MCF 10A (cell line): ENCODE measurements at regions not wholly inside any gene's neighbourhood (a gene's known extent, or its start where the extent isn't known, plus 50 kb on each side); places are given as distances from the start of the nearest gene placed in this dataset.

Experiments
- BruUV-seq: library from RNA; stranded (reverse); fragments of 400-500 nt; replicated peaks from 2 replicates; lab custom pipeline; 2021; lab: Mats Ljungman, UMichigan
- CTCF ChIA-PET: fragments of 300-600 bp; sonication (Branson Sonifier 250); formaldehyde crosslinking; extraction: SDS; loops from one replicate; lab custom pipeline; 2021; ENCODE audit warnings: antibody characterized with exemption, inconsistent platforms; lab: Yijun Ruan, JAX
- POLR2A ChIA-PET: fragments of 300-600, 350-650 bp; sonication (Branson Sonifier 250); formaldehyde crosslinking; extraction: SDS; loops from one replicate; lab custom pipeline; 2020; ENCODE audit warnings: antibody characterized with exemption, inconsistent platforms; lab: Yijun Ruan, JAX
- DNase-seq: peaks from one replicate; pipeline ENCODE4 v3.0.0-alpha.2; 2018; ENCODE audit not compliant: unreplicated experiment
- H3K27ac Mint-ChIP-seq: one replicate; pipeline ENCODE4 v1.8.0; 2022; ENCODE audit warnings: mild to moderate bottlenecking, low read depth, mixed read lengths; ENCODE audit not compliant: unreplicated experiment
- H3K27me3 Mint-ChIP-seq: one replicate; pipeline ENCODE4 v1.8.0; 2022; ENCODE audit warnings: mixed read lengths; ENCODE audit not compliant: insufficient read depth, unreplicated experiment
- H3K36me3 Mint-ChIP-seq: one replicate; pipeline ENCODE4 v1.8.0; 2022; ENCODE audit warnings: mild to moderate bottlenecking, moderate library complexity, mixed read lengths; ENCODE audit not compliant: insufficient read depth, unreplicated experiment
- H3K4me1 Mint-ChIP-seq: one replicate; pipeline ENCODE4 v1.8.0; 2022; ENCODE audit warnings: mixed read lengths; ENCODE audit not compliant: insufficient read depth, unreplicated experiment
- H3K4me3 Mint-ChIP-seq: one replicate; pipeline ENCODE4 v1.8.0; 2022; ENCODE audit warnings: mild to moderate bottlenecking, moderate library complexity, mixed read lengths; ENCODE audit not compliant: unreplicated experiment
- H3K9me3 Mint-ChIP-seq: one replicate; pipeline ENCODE4 v1.8.0; 2022; ENCODE audit warnings: mixed read lengths; ENCODE audit not compliant: unreplicated experiment
- intact Hi-C: fragments of 100-400 bp; cut with micrococcal nuclease; formaldehyde crosslinking; loops from 2 replicates; pipeline ENCODE4 v1.14.1; 2022
- TF ChIP-seq, protein P1 (sequence below): fragments of 200-600 bp; IDR thresholded peaks from one replicate; pipeline ENCODE4 v1.8.0; 2022; ENCODE audit warnings: antibody characterized with exemption, mild to moderate bottlenecking; ENCODE audit not compliant: unreplicated experiment

DNA sequence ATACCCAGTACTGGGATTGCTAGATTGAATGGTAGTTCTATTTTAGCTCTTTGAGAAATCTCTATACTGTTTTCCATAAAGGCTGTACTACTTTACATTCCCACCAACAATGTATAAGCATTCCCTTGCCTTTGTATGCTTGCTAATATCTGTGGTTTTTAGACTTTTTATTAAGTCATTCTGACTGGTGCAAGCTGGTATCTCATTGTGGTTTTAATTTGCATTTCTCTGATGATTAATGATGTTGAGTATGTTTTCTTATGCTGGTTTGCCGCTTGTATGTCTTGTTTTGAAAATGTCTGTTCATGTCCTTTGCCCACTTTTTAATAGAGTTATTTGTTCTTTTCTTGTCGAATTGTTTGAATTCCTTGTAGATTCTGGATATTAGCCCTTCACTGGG is 512.7 kb upstream of the PAPPA start:
- Mint-ChIP-seq H3K4me1 (peaks cover 36% of the 10 kb centered on the region), H3K36me3 (no peaks in the 10 kb centered on the region), H3K4me3 (no peak overlapping the region), H3K9me3 (no peaks in the 10 kb centered on the region), H3K27me3 (no peaks in the 10 kb centered on the region), H3K27ac (peak overlapping the region; percentile 56)
- intact Hi-C loops = no loop called here
- TF ChIP-seq, protein P1, sequence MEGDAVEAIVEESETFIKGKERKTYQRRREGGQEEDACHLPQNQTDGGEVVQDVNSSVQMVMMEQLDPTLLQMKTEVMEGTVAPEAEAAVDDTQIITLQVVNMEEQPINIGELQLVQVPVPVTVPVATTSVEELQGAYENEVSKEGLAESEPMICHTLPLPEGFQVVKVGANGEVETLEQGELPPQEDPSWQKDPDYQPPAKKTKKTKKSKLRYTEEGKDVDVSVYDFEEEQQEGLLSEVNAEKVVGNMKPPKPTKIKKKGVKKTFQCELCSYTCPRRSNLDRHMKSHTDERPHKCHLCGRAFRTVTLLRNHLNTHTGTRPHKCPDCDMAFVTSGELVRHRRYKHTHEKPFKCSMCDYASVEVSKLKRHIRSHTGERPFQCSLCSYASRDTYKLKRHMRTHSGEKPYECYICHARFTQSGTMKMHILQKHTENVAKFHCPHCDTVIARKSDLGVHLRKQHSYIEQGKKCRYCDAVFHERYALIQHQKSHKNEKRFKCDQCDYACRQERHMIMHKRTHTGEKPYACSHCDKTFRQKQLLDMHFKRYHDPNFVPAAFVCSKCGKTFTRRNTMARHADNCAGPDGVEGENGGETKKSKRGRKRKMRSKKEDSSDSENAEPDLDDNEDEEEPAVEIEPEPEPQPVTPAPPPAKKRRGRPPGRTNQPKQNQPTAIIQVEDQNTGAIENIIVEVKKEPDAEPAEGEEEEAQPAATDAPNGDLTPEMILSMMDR = no peak
- peak; percentile 42 for DNase-seq
- ChIA-PET CTCF (interaction anchor here (0.6 to 1.2 kb wide), 4 partner anchors 10 to 395 kb away, joined by 3 to 5 read pairs (median 4); no protein-coding TSS in a partner anchor), POLR2A (interaction anchor here (1.9 kb wide), 1 partner anchor 31 kb away, joined by 5 read pairs; no protein-coding TSS in a partner anchor)
- BruUV-seq = no TSS peak

DNA sequence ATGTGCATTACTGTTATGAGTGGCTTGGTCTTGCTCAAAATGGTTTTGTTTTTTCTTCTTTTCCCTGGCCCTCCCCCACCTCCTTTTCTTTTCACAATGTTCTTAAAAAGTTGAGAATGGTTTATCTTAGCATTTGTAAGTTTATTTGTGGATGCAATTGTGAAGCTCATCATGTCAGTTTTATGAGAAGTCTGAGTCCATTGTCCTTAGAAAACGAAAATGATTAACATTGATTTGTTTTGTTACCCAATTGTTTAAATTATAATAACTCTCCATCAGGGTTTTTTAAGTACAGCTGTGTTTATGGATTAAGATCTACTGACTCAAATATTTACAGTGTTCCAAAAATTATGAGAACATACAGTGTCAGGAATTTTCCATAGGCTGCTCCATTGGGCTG is 511.3 kb upstream of the PAPPA start:
- Mint-ChIP-seq H3K9me3 (no peaks in the 10 kb centered on the region), H3K27ac (no peak overlapping the region)

DNA sequence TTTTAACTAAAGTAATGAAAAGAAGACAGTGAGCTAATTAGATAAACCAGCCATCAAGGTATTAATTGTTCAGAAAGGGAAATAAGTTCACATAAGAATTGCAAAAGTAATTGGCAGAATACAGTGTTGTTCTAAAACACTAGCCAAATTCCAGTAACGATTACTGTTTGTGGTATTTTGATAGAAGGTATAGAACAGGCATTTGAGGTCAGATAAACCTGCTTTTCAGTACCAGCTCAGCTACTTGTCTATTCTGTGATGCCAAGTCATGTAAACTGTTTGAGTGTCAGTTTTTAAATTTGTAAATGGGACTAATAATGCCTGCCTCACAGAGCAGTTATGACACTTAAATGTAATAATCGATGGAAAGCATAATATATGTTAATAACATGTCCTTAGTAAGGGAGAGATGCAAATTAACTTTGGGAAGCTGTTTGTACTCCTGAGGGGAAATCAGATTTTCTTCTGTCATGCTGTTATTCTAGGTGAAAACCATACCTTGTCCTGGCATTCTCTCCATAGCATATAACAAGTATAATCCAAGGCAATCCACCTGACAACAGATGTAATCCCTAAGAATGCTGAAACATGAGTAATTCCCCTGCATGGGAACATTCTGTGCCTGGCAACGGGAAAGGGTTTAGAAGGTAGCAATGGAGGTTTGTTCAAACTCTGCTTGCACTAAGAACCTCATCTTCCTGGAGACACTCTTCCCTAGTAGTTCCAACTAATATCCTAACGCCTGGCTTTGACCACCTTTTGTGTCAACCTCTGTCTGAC is 509.5 kb upstream of the PAPPA start:
- peak overlapping the region; percentile 4 for H3K4me3 Mint-ChIP-seq
- TF ChIP-seq, protein P1 = no peak
- no peaks in the 10 kb centered on the region for H3K27me3 Mint-ChIP-seq
- H3K4me1 Mint-ChIP-seq = peaks cover 36% of the 10 kb centered on the region
- DNase-seq = peak; percentile 50
- no peaks in the 10 kb centered on the region for H3K36me3 Mint-ChIP-seq
- ChIA-PET CTCF (interaction anchor here (0.6 to 2.1 kb wide), 4 partner anchors 20 to 54 kb away, joined by 3 to 11 read pairs (median 8); no protein-coding TSS in a partner anchor), POLR2A (interaction anchor here (1.4 kb wide), 1 partner anchor 11 kb away, joined by 3 read pairs; no protein-coding TSS in a partner anchor)
- BruUV-seq = no TSS peak
- intact Hi-C loops = no loop called here
- no peaks in the 10 kb centered on the region for H3K9me3 Mint-ChIP-seq
- H3K27ac Mint-ChIP-seq = peak overlapping the region; percentile 55

More for the DNA sequence above, 511.3 kb upstream of the PAPPA start:
- ChIA-PET CTCF (interaction anchor here (1.6 to 1.8 kb wide), 2 partner anchors 52 to 929 kb away, joined by 3 to 10 read pairs; no protein-coding TSS in a partner anchor), POLR2A (interaction anchor here (1.5 to 1.9 kb wide), 2 partner anchors 27 to 30 kb away, joined by 3 to 5 read pairs; no protein-coding TSS in a partner anchor)
- no peak for DNase-seq
- no peaks in the 10 kb centered on the region for H3K27me3 Mint-ChIP-seq
- no peaks in the 10 kb centered on the region for H3K36me3 Mint-ChIP-seq
- no TSS peak for BruUV-seq
- H3K4me1 Mint-ChIP-seq = peaks cover 36% of the 10 kb centered on the region
- no peak overlapping the region for H3K4me3 Mint-ChIP-seq
- TF ChIP-seq, protein P1 = no peak
- intact Hi-C loops = loop anchor here (1.0 kb wide), 1 partner anchor 48 kb away; no protein-coding TSS in a partner anchor

DNA sequence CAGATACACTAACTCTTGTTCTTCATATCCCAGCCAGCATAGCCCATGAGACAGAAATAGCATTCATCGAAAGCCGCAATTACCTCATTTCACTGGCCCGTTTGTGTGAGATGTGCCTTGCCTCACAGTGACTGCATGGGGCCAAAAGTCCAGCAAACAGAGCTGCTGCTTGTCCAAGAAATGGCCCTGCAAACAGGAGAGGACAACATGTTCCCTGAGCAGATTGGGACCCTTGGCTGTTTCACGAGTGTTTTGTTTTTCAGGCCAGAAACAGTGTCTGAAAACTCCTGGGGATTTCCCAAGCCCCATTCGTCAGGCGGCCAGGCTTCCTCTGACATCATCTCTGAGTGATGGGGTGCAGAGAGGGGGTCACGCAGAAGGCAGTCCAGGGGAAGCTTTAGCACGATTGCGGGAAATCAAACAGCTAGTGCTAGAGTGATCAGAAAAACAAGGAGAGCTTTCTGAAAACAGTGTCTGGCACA is 503.6 kb upstream of the PAPPA start:
- TF ChIP-seq, protein P1 = no peak
- Mint-ChIP-seq H3K4me3 (no peak overlapping the region), H3K4me1 (peaks cover 6% of the 10 kb centered on the region), H3K9me3 (no peaks in the 10 kb centered on the region), H3K27ac (no peak overlapping the region), H3K27me3 (no peaks in the 10 kb centered on the region), H3K36me3 (no peaks in the 10 kb centered on the region)
- ChIA-PET CTCF (no interaction called here), POLR2A (interaction anchor here (0.6 kb wide), 1 partner anchor 10 kb away, joined by 3 read pairs; no protein-coding TSS in a partner anchor)
- DNase-seq = no peak
- intact Hi-C loops = no loop called here
- BruUV-seq = no TSS peak
